GM19328 (cell line): ENCODE measurements at regions not wholly inside any gene's neighbourhood (a gene's known extent, or its start where the extent isn't known, plus 50 kb on each side); places are given as distances from the start of the nearest gene placed in this dataset.

Experiments used
- ATAC-seq: cut with Tn5 transposase; IDR thresholded peaks from one replicate; pipeline ENCODE4 v1.9.1; 2021; ENCODE audit warnings: mild to moderate bottlenecking, moderate library complexity; ENCODE audit not compliant: unreplicated experiment

DNA sequence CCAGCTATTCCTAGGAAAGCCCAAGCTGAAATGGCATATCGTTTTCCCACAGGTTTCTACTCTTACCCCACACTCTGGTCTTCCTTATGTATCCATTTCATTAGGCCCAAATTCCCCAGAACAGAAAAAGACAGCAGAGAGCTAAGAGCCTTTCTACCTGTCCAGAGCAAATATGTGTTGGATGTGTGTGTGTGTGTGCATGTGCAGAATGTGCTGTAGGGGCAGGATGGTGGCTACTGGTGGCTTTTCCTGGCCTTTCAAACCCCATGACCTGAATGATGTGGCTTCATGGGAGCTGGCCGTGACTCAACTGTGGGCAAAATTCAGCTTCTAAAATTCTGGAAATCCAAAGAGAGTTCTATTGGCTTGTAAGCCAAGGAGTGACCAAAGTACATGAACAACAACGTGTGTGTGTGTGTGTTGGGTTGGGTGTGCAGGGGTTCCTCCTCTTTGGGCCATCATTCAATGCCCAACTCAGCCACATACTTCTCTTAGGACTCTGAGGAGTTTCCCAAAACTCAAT lies 421.4 kb upstream of the CADM1 start:
- no peak for ATAC-seq

DNA sequence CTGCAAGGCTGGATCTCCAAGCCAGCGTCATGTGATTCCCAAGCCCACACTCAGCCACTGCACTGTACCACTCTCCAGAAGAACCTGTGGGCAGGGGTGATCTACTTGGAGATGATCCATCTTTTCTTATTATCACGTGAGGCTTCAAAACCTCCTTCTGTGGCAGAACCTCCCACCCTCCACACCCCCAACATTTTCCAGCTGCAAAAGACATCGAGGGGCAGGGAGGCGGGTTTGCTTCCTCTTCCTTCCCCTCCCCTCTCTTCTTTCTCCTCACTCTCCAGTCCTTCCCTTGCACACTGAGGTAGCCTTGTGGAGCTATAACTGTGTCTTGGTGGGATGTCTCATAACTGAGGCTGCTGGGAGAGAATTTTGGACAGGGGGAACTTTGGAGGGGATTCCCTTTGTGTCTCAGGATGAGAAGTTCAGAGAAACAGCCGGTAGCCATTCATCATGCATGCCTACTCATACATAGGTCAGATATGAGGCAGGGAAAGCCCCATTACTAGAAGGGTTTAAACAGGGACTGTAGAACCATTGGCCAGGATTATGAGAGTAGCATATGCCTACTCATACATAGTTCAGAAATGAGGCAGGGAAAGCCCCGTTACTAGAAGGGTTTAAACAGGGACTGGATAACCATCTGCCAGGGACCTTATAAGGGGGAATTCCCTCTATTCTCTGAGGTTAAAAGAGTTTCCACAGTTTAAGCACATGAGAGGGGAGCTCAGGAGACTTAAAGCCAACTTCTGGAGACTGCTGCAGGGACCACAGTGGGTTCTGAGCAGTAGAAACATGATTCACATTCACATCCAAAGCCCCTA lies 420.7 kb upstream of the CADM1 start:
- ATAC-seq, result peak; percentile 68

DNA sequence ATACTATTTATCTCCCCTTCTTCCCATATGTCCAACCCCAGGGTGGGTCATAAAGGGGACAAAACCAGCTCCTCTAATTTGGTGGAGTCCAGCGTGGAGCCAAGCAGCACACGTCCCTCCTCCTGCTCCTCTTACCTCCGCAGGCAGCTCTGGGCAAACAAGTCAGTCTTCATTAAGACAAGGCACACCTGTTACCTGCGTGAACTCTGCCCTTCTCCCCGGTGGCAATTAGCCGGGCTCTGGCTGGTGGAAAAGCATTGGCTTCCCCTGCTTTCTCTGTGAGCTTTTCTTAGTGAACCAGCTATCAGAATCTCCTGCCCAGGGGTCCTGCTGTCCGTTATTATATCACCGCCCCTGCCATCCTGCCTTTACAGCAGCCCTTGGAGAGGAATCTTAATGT lies 418.7 kb upstream of the CADM1 start:
- ATAC-seq, result no peak

DNA sequence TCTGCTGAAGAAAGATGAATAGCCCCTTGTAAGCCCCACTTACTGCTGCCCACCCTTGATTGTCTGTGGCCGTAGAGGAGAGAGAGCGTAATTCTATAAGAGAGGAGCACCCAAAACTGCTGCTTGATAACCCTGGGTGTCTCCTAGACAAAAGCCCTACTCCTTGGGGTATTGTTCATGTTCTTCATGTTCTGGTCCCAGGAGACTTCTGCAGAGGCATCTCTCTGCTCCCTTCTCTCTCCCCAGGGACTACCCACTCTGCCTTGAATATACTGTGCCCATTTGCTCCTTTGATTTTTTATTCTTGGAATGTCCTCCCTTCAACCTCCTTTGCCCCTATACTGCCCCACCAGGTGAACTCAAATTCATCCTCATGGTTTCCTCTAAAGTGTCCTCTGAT lies 417.8 kb upstream of the CADM1 start:
- ATAC-seq, result no peak

DNA sequence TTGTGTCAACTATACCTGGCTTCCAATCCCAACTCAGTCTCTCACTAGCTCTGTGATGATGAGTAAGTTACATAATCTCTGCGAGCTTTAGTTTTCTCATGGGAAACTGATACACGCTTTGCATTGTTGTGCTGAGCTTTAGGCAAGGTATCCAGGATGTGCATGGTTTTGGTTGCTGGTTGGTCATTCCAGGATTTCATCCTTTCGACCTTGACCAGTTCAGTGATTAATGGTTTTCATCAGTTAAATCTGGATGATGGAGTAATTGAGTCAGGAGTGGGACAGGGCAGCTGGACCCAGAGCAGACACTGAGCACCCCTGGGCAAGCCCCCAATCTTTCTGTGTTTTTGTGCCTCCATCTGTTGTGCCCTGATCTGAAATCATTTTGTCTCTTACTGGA lies 417.3 kb upstream of the CADM1 start:
- ATAC-seq, result no peak

DNA sequence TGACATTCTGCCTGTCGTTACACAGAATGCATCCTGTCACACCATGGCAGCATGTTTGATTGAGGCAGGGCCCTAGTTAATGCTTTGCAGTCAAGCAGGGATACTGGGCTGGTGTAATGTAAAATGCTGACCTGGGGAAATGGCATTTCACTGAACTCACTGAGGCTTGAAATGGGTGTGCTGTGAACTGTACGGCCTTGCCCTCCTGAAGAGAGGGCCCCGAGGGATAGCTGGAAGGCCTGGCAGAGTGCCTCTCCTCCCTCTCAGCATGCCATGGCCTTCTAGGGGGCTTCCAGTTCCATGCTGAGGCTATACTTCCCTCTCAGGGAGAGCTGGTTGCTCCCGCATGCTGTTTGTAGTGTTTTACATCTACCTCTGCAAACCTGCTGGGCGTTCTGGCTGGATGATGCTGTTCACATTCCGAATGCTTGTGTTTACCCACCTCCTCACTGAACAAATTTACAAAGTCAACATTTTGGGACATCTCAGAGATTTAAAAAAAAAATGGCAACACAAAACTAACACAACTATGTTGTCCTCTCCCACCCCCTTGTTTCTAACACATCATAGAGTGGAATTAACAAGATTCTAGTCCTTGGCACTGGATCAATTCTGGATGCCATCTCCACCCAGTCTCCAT lies 416.7 kb upstream of the CADM1 start:
- ATAC-seq, result no peak

DNA sequence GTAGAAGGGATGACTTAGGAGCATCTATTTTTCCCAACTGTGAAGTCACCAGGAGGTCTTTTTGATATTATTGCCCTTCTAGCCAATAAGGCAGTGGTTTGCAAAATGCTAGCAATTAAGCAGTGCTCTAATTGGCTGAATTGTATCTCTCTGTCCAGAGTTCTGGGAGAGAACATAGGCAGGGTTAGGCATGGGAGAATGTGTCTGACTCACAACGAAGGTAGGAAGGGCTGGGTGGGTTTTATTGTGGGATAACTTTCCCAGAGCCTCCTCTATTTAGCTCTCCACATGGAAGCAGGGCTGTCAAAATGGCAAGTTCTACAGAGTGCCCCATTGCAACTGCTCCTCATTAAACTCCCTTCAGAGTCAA lies 415.9 kb upstream of the CADM1 start:
- peak; percentile 5 for ATAC-seq

DNA sequence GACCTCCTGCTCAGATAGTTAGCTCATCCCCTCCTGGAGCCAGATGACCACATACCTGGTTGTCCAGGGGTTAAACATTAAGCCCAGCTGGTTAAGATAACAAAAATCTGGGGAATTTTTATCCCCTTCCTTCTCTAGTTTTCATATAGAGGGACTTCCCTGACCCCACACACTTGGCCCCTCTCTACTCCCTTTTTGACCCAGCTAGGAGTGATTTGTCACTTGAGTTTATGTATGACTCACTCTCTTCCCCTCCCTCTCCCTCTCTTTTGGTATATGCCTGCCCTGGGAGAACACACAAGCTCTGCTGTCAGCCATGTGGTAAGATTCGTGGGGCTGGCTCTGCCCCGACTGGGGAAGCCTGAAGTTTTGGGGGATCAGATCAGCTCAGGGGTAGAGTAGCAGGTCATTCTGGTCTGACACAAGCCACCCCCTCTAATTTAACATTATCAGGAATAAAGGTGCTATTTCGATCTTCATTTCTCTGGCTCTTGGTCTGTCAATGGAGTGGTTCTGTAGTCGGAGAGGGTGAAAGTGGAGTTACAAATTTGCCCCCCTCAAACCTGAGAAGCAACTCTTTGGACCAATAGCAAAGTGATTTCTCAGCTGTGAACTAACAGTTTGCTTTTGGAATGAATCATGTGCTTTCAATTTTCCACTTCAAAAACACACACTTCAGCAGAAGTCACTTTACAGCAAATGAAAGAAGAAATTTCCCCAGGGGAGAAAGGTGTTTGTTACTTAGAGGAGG lies 415.3 kb upstream of the CADM1 start:
- ATAC-seq, result peak; percentile 46

DNA sequence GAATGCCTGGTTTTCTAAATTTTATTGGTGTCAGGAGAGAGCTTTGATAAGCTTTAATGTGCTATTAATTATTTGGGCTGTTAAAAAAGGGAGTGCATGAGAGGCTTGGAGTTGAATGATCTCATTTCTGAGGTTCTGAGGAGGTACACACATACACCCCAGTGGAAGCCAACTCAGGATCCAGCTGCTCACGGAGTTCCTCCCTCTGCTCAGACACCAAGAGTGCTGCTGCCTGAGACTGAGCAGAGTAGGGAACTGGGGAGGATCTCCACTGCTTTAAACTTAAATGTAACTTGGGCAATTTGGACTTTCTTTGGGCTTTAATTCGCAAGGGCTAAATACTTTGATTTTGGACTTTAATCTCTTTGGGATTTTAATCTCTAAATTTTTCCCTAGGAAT lies 414.4 kb upstream of the CADM1 start:
- no peak for ATAC-seq

DNA sequence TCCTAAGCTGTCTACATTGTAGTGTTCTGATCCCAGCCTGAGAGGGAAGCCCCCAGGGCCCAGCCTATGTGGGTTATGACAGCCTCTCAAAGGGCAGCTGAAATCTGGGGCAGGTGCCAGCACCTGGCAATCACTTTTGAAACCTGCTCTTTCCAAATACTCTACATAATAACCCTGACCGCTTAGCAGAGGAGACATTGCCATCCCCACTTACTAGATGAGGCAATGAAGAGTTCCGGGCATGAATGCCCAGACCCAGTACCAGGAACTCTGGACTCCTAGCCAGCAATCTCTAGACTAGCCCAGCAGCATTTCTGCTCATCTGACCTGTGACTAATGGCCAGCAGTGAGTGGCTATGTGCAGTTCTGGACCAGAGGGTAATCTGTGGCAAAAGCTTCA lies 412.4 kb upstream of the CADM1 start:
- no peak for ATAC-seq

DNA sequence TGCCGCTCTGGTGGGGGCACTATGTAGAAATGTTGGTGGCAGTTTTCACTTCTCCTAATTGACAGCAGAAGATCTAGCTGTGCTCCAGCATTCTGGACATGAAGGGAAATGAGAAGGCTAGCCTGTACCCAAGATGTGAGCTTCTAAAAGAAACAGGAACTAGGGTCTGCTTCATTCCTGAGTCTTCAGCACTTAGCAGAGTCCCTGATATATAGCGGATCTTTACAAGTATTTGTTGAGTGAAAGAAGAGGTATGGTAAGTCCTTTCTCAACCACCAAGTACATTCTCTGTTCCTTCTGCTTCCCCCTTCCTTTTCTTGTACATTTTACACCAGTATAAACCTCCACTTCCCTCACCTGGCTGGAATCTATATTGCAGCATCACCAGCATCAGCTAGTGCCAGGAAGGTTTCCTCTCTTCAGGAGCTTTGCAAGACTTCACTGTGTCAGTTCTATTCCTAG lies 408.3 kb upstream of the CADM1 start:
- no peak for ATAC-seq

DNA sequence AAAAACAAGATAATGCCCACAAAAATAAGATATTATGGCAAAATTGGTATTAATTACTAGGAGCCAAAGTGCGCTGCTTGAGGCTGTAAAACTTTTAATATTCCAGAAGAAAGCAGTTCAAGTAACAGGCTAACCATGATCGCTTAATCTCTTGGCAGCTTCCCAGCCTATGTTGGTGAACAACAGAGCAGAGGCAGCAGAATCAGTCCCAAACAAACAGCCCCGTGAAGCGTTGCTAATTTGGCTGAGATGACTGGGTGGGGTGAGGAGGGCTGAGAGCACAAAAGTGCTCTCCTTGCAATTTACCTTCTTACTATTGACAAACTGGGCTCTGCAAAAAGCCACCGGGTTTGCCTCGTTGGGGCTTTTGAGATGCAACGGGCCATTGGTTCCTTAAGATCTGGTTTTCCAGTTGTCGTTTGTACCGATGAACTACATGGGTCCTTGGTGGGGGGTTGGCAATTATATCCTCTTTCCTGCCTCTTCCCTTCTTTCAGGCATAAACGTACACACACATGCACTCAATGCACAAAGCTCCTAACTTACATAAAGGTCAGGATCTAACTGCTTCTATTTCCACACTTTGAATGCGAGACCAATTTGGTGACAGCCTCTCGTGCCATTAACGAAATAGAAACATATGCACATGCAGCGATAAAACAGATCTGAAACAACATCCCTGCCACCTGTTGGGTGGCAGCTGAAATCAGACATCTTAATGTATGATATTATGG lies 407.6 kb upstream of the CADM1 start:
- no peak for ATAC-seq

DNA sequence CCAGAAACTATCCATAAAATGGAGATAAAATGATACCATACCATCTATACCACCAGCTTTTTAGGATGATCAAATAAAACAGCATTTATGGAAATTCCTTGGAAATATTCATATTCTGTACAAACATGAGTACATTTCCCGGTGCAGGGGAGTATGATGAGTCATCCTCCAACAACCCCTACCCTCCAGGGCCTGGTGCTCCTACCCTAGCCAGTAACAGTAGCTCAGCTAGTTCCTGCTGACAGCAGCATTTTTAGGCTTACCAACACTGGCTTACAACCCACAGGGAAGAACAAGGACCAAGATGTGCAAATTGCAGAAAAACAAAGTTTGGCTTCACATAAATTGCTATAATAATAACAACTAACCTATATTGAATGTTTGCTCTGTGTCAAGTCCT lies 406.2 kb upstream of the CADM1 start:
- no peak for ATAC-seq

DNA sequence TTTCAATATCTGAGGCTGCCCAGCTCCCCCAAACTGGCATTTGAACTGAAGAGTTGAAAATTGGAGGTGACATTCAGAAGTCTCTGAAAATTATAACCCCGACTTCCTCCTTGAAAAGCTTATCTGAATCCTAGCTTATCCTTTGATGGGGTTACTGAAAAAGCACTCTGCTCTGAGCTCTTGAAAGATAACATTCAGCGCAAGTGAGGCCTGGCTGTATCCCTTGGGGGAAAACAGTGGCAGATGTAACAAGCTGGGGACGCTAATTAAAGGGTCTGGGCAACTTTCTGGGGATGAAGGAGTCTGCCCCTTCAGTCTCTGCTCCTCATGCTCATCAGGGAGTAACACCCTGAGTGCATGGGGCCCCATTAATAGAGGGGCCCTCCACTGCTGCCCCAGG lies 402.0 kb upstream of the CADM1 start:
- ATAC-seq, result no peak

DNA sequence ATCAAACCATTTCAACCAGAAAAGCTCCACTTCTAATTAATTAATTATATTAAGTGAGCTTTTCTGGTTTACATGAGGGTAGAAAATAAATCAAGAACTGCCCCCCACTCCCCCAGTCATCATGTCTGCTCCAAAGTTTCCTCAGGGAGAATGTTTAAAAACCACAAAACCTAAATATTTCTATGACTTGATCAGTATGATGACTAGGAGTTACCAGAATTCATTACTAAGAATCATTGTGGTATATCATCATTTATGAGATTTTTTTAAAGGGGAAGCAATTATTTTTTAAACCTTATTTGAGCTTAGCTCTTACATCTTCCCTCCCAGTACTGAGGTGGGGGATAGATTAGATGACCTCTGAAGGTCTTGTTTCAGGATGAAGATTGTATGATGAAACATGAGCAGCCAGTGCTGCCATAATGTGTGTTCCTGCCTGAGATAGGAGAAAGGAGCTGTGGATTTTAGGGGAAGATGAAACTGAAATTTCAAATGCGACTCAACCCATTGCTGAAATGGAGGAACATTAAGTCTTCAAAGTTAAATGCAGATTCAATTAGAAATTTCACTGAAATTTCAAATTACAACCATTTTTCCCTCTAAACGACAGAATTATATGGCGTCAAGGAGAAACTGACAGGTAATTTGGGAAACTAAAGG lies 401.3 kb upstream of the CADM1 start:
- ATAC-seq, result no peak

DNA sequence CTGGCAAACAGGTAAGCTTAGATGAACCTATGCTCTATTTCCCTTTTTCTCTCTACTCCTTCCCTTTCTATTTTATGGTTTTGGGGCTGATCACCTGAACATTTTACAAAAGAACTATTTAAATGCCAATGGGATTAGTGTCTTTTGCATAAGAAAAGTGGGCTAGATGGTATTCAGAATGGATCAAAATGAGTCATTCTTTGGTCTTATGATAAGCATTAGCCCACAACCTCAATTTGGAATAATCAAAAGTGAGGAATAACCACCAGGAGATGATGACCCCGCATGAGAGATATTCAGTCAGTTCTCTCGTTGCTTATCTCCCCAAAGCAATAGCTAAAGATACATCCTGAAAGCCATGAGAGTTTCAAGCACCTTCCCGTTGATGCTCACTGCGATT lies 399.0 kb upstream of the CADM1 start:
- ATAC-seq, result no peak

DNA sequence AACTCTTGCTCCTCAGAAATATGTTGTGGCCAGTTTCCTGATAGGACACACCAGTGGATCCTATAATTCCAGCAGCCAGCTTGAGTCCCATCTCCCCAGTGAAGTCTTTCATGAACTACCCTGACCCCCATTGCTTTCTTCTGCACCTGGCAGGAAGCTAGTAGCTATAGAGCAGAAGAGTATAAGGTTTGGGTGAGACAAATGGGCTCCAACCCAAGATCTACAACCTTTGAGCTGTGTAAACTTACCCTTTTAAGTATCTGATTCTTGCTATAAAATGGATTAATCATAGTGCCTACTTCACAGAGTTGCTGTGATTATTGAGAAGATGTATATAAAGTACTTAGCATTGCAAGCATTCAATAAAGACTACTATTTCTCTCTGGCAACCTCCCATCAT lies 396.9 kb upstream of the CADM1 start:
- no peak for ATAC-seq

DNA sequence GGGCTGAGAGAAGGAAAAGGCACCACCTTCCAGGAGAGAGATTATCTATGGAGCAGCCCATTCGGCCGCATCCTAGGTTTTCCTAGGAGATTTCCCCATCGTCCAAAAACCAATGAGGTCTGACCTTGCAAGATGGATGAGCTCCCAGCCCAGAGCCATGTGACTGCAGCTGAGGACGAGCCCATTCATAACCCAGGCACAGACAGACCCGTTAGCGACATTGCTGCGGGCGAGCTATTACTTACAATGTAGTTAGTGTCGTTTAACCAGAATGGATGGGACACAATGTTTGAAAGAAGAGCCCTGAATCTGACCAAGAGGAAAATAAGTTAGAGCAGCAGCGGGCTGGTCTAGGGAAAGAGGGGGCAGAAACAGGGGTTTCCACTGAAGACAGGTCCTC lies 395.9 kb upstream of the CADM1 start:
- no peak for ATAC-seq

DNA sequence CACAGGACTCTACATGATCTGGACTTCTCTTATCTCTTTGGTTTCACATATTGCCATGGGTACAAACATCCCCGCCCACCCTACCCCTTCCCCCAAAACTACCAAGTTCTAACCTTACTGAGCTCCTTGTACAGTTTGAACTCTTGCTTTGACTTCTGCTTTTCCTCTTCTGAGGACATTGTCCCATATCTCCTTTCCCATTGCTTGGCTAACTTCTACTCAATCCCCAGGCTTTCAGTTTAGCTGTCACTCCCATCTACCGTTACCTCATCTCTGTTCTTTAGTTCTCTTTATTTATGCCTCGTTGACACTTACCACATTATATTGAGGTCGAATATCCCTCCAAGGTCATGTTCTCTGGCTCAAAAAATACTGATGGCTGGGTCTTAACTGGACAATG lies 393.5 kb upstream of the CADM1 start:
- no peak for ATAC-seq

DNA sequence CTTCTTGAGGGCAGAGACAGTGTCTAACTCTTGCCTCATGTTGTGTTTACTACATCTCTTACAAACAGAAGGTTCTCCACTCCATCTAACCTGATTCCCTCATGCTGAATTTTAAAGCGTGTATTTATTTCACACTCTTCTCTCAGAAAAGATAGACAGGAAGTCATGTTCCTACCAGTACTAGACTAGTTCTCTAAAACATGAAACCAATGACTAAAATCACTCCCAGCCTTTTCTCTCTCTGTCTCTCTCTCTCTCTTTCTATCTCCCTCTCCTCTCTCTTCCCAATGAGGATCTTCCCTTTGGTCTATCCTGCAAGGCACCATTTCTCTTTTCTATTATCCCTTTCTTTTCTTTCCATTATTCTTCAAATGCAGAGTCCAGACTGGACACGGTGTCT lies 391.9 kb upstream of the CADM1 start:
- ATAC-seq, result no peak

DNA sequence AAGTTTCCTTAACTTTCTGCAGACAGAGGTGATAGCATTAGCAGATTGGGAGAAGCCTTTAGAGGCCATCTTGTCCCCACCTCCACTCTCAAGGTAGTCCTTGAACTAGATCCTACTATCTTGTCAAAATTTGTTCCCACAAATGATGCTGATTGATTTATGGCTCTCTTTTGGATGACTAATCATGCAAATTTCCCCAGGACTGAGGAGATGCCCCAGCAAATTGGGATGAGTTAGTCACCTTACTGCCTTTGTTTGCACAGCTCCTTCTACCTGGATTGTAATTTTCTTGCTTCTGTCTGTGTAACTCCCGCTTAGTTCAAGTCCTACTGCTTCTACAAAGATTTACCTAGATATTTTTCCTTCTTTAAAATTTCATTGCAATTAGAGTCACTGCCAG lies 391.4 kb upstream of the CADM1 start:
- ATAC-seq, result no peak
